GM12874 (cell line): ENCODE measurements at regions not wholly inside any gene's neighbourhood (a gene's known extent, or its start where the extent isn't known, plus 50 kb on each side); places are given as distances from the start of the nearest gene placed in this dataset.

Experiments used
- CTCF ChIP-seq: IDR thresholded peaks from 2 replicates; pipeline ENCODE4 v1.5.1; 2011; ENCODE audit warnings: low read depth, mild to moderate bottlenecking, control low read depth, low read length, moderate library complexity; ENCODE audit not compliant: insufficient read depth

- no peak for TF ChIP-seq CTCF
These were observed 415.1 kb upstream of the ADAMTSL1 start for GRCh38 chr9:18058564-18059442.

DNA sequence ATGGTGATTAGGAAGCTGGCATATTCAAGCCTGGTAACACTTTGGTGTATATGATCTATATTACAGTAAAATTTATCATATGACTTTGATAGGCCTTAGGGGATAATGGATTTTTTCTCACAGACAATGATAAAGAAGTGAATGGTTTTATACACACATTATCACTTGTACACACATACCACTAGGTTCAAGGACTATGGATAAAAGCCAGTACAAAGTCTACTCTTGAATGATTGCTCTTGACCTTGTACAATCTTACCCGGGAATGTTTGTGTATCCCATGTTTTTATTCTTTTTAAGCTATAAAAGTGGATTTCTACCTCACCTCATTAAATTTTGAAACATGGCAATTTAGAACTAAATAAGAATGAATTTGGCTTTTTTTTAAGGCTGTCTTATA, 414.5 kb upstream of the ADAMTSL1 start:
- no peak for TF ChIP-seq CTCF

DNA sequence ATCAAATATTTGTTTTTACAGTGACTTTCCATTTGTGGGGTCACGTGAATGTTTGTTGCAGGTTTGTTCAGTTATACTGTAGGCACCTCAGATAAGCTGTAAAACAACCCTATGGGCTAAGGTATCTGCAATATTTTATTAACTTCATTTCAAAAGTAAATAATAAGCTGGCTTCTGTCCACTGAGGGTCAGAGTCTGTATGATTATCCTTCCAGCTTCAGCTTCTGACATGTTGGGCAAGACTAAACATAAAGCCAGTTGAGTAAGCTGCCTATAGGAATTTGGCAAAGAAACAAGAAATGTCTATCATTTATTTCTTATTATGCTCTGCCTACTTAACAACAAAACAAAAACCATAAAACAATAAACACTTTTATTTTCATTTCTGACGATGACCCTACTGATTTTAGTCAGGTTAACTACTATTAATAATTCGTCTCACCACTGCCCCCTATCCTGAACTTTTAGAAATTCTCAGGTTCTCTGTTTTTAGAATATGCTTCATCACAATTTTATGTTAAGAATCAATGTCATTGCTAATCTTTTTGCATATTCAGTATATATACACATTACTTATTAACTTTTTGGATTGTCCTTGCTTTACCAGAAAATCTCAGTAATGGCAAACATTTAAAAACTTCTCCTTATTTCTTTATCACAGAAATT, 413.6 kb upstream of the ADAMTSL1 start:
- TF ChIP-seq CTCF: no peak

DNA sequence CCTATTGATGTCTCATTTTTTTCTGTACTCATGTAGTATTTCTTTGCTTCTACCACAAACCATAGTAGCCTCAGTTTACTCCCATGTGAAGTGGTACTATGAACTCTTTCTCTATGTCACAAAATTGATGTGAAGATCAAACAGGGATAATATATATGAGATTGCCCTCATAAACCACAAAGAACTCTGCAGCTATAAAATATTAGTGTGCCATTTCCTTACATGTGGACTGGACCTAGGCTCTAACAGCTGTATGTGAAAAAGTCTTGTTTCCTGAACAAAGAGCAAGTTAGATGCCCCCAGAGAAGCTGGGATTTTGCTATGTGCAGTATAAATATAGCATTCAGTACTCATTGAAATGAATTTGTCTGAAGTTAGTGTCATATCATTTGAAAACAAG, 412.6 kb upstream of the ADAMTSL1 start:
- TF ChIP-seq CTCF: no peak

DNA sequence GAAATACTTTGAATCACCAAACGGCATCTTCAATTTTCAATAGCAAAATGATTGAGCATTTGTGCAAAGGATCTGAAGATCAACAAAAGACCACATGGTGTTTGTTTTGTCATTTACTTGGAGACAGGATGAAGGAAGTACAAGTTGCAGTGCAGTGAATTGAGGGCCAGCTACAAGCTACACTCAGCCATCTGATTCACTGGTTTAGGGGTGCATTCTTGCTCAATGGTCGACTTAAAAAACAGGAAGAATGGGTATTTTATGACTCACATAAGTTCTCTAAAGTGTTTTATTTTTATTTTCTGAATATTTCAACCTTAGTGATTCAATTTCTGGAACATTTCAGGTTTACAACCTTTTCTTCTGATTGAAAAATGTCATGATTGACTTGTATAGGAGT, 412.1 kb upstream of the ADAMTSL1 start:
- no peak for TF ChIP-seq CTCF

- no peak for TF ChIP-seq CTCF
These were observed 410.0 kb upstream of the ADAMTSL1 start for GRCh38 chr9:18063856-18064390.

DNA sequence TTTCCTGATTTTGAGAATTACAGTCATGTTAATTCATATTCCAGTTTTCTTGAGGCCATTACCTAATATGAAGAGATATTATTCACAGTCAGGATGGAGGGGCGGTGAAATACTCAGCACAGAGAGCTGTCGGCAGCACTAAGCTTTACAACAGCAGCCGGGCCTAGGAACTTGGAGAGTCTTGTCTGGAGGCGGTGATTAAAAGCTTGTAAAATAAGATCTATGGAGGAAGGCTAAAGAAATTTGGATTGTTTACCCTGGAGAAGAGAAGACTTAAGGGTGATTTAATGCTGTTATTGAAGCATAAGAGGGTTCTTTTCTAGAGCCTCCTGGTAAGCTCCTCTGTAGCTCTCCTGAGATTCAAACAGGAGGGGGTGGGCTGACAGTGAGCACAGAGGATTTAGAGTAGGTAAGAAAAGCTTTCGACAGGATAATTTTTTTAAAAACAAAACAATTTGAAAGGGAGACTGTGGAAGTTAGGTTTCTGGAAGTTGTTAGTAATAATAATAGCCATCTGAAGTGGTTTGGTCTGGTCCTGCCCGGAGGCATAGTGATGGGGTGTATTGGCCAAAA, 406.3 kb upstream of the ADAMTSL1 start:
- no peak for TF ChIP-seq CTCF
